ENCODE measurements at regions not wholly inside any gene's neighbourhood (a gene's known extent, or its start where the extent isn't known, plus 50 kb on each side); places are given as distances from the start of the nearest gene placed in this dataset.

- TF ChIP-seq E2F5 (CRISPR knock-in tag; IDR thresholded peaks at IDR 0.05), result no peak
- no peak for TF ChIP-seq ATF6 (CRISPR knock-in tag; IDR thresholded peaks at IDR 0.05)
- no peak for TF ChIP-seq ZSCAN18 (CRISPR knock-in tag; IDR thresholded peaks at IDR 0.05)
- TF ChIP-seq ZNF263 (CRISPR knock-in tag; IDR thresholded peaks at IDR 0.05; ENCODE audit: low read depth), result no peak
- no peak for TF ChIP-seq MYBL2 (CRISPR knock-in tag; IDR thresholded peaks at IDR 0.05)
- no peak for TF ChIP-seq CBFB (CRISPR knock-in tag; IDR thresholded peaks at IDR 0.05; ENCODE audit: low read depth)
- no peak for TF ChIP-seq E2F4 (CRISPR knock-in tag; IDR thresholded peaks at IDR 0.05; ENCODE audit: borderline replicate concordance, low read depth)
Observed at GRCh38 chr18:1246827-1247226, 342.2 kb downstream of the ADCYAP1 start (continued).

GRCh38 chr18:1252534-1252933 lies 347.9 kb downstream of the ADCYAP1 start:
- ATAC-seq, result no peak
- TF ChIP-seq SOX15 (CRISPR knock-in tag; IDR thresholded peaks at IDR 0.05), result no peak
- TF ChIP-seq FOXK1 (CRISPR knock-in tag; IDR thresholded peaks at IDR 0.05), result no peak
- no peak for TF ChIP-seq GRHL2 (CRISPR knock-in tag; IDR thresholded peaks at IDR 0.05; ENCODE audit: insufficient replicate concordance, severe bottlenecking)
- no peak for TF ChIP-seq MXD4 (CRISPR knock-in tag; IDR thresholded peaks at IDR 0.05; ENCODE audit: borderline replicate concordance)
- TF ChIP-seq JUN (CRISPR knock-in tag; IDR thresholded peaks at IDR 0.05), result no peak
- TF ChIP-seq ZNF512 (CRISPR knock-in tag; IDR thresholded peaks at IDR 0.05; ENCODE audit: borderline replicate concordance), result no peak
- TF ChIP-seq IRF2 (CRISPR knock-in tag; IDR thresholded peaks at IDR 0.05; ENCODE audit: borderline replicate concordance, low read depth), result no peak
- TF ChIP-seq ATF1 (CRISPR knock-in tag; IDR thresholded peaks at IDR 0.05), result no peak
- TF ChIP-seq ZNF121 (CRISPR knock-in tag; IDR thresholded peaks at IDR 0.05), result no peak
- TF ChIP-seq SMAD3 (CRISPR knock-in tag; IDR thresholded peaks at IDR 0.05; ENCODE audit: borderline replicate concordance), result no peak
- TF ChIP-seq ZNF416 (CRISPR knock-in tag; IDR thresholded peaks at IDR 0.05), result no peak
- Mint-ChIP-seq H3K36me3 (no peaks in the 10 kb centered on the region; the same call in 1 of the 2 replicates), H3K27me3 (ENCODE audit: low read depth) (no peaks in the 10 kb centered on the region), H3K4me3 (no peak overlapping the region), H3K27ac (no peak overlapping the region), H3K9me3 (peaks cover 43% of the 10 kb centered on the region), H3K4me1 (peaks cover 12% of the 10 kb centered on the region)
- no peak for DNase-seq (ENCODE audit: low spot score)
- ChIA-PET CTCF (no interaction called here), POLR2A (no interaction called here)

GRCh38 chr18:1252936-1253335 lies 348.3 kb downstream of the ADCYAP1 start:
- no peak overlapping the region for H3K27ac Mint-ChIP-seq
- H3K4me3 Mint-ChIP-seq, result no peak overlapping the region
- TF ChIP-seq ESRRA (CRISPR knock-in tag; IDR thresholded peaks at IDR 0.05; ENCODE audit: borderline replicate concordance) (no peak), ZNF281 (CRISPR knock-in tag; IDR thresholded peaks at IDR 0.05) (no peak), NR2C2 (CRISPR knock-in tag; IDR thresholded peaks at IDR 0.05) (no peak), NFYB (CRISPR knock-in tag; conservative IDR thresholded peaks at IDR 0.05; ENCODE audit: low read depth) (no peak), JAZF1 (CRISPR knock-in tag; IDR thresholded peaks at IDR 0.05) (no peak), SOX15 (CRISPR knock-in tag; IDR thresholded peaks at IDR 0.05) (no peak)
- CTCF ChIA-PET, result no interaction called here
- H3K36me3 Mint-ChIP-seq, result no peaks in the 10 kb centered on the region; the same call in 1 of the 2 replicates
- DNase-seq (ENCODE audit: low spot score) (no peak), ATAC-seq (no peak)
- POLR2A ChIA-PET, result no interaction called here
- H3K9me3 Mint-ChIP-seq, result peaks cover 46% of the 10 kb centered on the region
- no peaks in the 10 kb centered on the region for H3K27me3 Mint-ChIP-seq (ENCODE audit: low read depth)
- peaks cover 12% of the 10 kb centered on the region for H3K4me1 Mint-ChIP-seq

Measured in WTC11 (cell line).